CD4-positive, alpha-beta T cell treated with Interleukin-2 at 100 ng/mL for 4 hours (primary cell): ENCODE measurements at regions not wholly inside any gene's neighbourhood (a gene's known extent, or its start where the extent isn't known, plus 50 kb on each side); places are given as distances from the start of the nearest gene placed in this dataset.

Source experiments
- DNase-seq: peaks from one replicate; pipeline ENCODE4 v3.0.0-alpha.2; 2020; ENCODE audit warnings: low spot score

DNA sequence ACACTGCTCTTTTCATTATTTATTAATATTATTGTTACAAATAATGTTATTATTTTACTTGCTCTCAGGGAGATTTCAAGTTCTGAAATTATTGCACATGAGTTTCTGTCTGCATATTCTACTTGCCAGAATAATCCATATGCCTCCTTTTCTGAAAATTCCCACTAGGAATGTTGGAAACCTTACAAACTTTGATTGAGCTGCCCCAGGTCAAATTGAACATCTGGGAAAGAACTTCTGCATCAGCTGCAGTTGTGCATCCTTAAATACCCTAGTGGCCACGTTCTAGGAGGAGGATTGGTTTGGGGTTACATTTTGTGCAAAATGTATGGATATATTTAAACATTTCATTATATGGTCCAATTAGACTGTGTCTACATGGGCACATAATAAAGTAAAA lies 1302.7 kb upstream of the PIK3C3 start:
- no peak for DNase-seq

- no peak for DNase-seq
These were observed 1303.9 kb upstream of the PIK3C3 start for GRCh38 chr18:40651163-40651562.

DNA sequence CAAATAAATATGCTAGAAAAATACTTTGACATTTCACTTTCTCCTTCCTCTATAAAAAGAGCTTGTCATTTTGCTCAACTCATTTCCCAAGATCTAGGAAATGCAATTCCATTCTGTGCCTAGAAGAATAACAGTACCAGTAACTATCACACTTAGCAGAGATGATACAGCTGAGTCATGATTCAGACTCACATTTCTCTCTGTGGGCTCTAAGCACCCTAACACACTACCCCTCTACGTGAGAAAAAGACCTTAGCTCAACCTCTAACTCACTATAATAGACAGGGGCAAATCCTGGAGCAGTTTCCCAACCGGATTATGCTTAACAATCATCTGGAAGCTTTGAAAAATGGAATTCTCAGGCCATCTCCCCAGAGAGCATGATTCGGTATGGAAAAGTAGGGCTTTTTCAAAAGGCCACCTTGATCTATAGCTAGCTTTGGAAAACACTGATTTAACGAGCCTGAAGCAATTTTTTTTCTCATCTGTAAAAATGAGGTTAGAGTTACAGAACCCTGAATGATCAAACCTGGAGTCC lies 1312.3 kb upstream of the PIK3C3 start:
- no peak for DNase-seq

GRCh38 chr18:40631319-40631718 lies 1323.7 kb upstream of the PIK3C3 start:
- no peak for DNase-seq

GRCh38 chr18:40630496-40630895 lies 1324.5 kb upstream of the PIK3C3 start:
- DNase-seq = no peak

GRCh38 chr18:40624959-40625358 lies 1330.1 kb upstream of the PIK3C3 start:
- no peak for DNase-seq

DNA sequence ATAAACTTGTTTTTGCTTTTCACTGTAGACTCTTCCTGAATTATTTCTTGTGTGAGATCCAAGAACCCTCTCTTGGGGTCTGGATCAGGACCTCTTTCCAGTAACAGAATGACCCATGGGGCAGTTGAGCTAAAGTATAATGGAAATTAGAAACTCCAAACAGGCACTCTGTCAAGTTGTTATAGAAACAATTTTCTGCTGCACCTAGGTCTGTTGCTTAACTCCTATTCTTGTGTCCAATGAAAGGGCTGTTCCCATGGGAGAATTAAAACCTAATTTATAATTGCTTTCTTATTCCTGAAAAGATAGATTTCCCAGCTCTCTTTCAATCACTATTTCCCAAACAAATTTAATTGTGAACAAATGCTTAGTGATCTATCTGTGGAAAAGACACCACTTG lies 1341.3 kb upstream of the PIK3C3 start:
- no peak for DNase-seq

- DNase-seq = no peak
These were observed 1342.7 kb upstream of the PIK3C3 start for GRCh38 chr18:40612356-40612755.

DNA sequence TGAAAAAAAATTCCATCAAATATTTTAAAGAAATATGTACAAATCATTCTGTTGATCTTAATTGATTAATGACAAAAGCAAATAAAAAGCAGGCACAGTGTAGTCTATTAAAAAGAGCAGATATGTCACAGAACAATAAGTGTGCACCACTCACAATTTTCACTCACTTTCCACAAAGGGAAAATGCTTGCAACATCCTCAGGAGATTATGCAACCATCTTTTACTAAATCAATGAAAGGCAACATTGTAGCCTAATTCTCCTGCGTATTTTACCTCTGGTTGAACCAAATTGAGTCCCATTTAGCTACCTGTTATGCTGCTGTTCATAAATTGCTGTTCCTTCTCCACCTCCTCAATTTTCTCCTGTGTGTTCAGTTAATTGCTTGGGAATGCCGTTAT lies 1346.8 kb upstream of the PIK3C3 start:
- no peak for DNase-seq

DNA sequence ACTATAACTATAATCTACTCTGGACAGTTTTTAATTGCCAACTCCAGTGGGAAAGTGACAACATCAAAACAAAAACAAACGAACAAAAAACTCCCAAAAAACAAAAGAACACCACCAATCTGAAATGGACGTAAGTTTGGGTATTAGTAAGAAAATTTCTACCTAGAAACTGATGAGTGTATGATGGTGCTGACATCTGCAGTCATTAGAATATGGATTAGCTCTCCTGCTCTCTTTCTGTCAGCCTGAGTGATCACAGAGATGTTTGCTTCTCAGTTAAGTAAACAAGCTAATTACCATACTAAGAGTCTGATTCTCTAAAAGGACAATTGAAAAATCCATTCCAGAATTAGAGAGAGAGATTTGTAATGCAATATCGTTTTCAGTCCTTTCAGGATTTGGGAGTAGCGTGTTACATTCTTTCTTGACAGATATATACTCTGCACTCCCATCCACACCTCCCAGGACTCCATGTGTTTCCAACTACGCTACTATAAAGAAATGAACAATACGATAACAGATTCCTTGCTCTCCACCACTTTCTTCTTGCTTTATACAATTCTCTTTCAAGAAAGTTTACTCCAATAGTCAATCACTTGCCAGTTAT lies 1347.4 kb upstream of the PIK3C3 start:
- no peak for DNase-seq

DNA sequence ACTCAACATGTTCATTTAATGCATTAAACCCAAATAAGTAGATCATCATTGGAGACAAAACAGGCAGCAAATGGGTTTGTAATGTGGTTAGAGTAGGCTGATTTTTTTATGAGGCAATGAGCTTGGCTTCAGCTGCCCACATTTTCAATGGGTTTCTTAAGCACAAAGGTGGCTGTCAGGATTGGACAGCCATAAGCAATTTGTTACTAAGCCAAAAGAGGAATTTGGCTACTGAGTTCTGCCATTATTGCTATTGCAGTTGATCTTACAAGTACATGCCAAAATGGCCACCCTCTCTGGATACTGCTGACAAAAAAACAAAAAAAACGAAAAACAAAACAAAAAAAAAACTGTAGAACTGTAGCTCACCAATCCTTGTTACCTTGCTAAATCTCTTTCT lies 1348.0 kb upstream of the PIK3C3 start:
- no peak for DNase-seq

DNA sequence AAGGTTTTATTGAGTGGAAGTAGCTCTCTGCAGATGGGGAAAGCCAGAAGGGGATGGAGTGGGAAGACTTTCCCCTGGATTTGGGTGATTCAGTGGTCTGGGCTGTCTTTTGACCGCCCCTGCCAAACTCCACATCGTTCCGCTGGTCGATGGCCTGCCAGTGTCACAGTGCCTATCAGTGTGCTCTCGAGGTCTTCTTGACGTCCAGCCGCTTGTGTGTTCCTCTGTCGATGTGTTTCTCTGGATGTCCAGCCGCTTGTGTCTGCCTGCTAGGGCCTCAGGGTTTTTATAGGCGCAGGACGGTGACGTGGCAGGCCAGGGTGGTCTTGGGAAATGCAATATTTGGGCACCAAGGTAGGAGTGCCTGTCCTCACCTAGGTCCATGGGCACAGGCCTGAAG lies 1371.4 kb upstream of the PIK3C3 start:
- no peak for DNase-seq

GRCh38 chr18:40582105-40582504 lies 1372.9 kb upstream of the PIK3C3 start:
- DNase-seq = no peak

GRCh38 chr18:40577981-40578365 lies 1377.1 kb upstream of the PIK3C3 start:
- no peak for DNase-seq

GRCh38 chr18:40577239-40577980 lies 1377.6 kb upstream of the PIK3C3 start:
- DNase-seq = no peak

DNA sequence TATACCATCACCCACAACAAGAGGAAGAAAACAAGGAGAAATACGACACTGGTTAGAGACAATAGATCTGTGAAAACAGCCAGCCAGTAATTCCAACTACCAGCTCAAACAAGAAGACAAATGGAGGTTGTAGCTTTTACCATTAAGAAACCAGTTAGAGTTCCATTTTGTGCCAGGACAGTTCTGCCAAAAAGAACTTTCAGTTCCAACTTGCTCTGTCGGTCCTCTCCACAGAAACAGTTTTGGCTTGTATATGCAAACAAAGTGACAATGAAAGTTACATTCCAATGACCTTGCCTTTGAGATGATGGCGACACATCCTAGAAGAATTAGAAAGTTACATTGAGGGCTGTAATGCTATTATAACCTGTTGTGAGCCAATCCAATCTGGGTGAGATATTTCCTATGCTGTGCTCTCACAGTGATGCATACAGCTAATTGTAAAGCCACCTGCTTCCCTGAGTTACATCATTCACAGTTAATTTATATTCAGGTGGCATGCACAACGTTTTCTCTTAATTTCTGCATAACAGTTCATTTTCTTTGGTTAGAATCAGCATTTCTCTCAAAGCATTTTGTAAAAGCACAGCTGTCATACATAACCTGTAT lies 1378.4 kb upstream of the PIK3C3 start:
- no peak for DNase-seq

DNA sequence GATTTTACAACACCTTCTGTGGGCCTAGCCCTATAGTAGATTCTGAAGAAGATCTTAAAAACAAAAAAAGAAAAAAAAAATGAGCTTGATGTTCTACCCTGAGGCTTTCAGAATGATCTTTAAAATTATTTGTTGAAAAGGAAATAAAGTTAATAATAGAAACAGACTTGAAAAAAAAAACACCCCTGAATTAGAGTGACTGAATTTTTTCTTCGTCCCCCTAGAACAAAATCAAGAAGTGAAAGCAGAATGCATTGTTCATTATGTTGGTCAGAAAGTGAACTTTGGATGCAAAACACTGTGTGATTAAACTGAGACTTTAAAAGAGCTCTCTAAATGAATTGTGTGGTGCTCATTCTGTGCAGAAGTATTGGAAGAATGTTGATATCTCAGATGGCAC lies 1384.4 kb upstream of the PIK3C3 start:
- no peak for DNase-seq

GRCh38 chr18:40569605-40570004 lies 1385.4 kb upstream of the PIK3C3 start:
- no peak for DNase-seq

DNA sequence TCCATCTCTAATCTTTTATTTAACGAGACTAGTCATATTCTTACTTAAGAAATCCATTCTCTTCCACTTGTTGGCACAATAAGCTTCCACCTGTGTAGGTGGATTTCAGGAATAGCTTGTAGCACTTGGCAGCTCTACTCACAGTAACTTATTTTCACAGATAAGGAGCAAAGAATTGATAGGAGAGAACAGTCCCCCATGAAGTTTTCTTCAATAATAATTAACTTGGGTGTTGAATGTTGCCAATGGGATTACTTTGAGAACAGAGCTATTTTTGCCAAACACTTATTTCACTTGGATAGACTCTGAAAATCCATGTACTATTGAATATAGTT lies 1388.6 kb upstream of the PIK3C3 start:
- no peak for DNase-seq

DNA sequence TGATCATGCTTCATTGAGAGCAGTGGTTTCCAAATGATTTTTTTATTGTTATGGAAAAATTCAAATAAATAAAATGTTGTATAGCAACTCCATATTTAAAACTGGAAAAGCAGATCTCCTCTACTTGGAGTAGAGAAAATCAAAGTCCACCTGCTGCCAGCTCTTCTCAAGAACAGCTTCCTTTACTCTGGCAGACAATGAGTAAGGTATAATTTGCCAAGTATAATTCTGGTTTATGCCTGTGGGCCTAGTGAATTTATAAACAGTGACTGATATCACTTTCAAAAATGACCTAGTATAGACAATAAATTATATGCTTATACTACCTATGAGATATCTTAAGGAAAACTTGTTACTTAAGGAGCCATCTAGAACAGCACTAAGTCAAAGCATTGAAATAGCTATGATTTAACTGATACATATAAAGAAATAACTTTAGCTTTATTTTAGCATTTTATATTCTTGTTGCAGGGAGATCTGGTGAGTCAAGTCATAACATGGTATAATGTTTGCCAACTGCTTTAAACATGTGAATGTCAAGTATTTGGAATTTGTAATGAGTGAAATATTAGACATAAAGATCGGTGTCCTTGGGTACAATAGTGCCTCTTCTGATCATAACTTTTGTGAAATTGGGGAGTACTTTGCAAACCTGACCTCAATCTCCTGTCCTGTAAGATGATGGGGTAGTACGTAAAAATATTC lies 1389.1 kb upstream of the PIK3C3 start:
- DNase-seq = no peak

DNA sequence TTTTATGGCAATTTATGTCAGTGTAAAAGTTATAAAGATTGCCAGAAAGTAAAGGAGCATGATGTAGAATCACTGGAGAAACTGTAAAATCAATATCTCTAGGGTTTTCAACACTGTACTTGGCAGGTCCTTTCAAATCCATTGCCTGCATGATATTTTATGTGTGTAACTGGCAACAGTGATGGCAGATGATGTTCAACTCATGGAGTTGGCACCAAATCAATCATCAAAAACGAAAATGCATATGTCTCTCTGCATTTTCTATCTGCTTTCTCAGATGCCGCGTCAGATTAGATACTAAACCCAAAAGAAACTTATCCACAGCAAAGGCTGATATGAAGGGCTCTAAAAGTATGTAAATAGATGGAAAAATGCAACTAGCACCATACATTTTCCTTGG lies 1395.5 kb upstream of the PIK3C3 start:
- no peak for DNase-seq

DNA sequence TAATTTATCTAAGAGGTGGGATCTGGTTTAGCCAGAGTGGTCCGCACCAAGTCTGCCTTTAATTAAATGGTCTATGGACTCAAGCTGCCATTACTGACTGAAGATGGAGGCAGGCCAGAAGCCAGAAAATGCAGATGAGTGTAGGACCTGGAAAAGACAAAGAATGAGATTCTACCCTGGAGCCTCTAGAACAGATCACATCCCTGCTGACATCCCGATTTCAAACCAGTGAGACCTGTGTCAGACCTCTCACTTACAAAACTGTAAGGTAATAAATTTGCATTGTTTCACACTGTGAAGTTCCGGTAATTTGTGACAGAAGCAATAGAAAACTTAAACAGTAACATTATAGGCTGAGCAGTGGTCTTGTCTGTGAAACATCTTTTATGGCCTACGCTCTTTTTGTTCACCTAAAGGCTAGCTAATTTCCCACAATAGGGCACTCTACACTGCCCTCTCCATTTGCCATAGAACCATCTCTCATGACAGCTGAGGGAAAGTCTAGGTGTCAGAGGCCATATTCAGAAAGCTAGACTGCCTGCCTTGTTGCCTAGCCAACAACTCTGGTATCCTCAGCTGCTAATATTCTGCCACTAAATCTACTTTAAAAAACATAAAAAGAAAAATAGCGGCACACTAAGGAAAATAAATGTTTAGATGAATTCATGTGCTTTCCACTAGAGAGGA lies 1396.2 kb upstream of the PIK3C3 start:
- DNase-seq = no peak
